Midbrain (tissue), 1 donor: ENCODE measurements at regions not wholly inside any gene's neighbourhood (a gene's known extent, or its start where the extent isn't known, plus 50 kb on each side); places are given as distances from the start of the nearest gene placed in this dataset.
"Not testable (repeated sequence)": the region's sequence is repeated elsewhere in the genome, so short reads cannot be mapped to it uniquely, and the experiment has no call there.

Experiments used
- DNase-seq: peaks from one replicate; lab custom pipeline; 2025; lab: John Stamatoyannopoulos, UW

GRCh38 chr12:66775871-66776270, 97.0 kb upstream of the GRIP1 start:
- no peak for DNase-seq

- no peak for DNase-seq
Measured at GRCh38 chr12:66776974-66777373, 98.1 kb upstream of the GRIP1 start.

DNA sequence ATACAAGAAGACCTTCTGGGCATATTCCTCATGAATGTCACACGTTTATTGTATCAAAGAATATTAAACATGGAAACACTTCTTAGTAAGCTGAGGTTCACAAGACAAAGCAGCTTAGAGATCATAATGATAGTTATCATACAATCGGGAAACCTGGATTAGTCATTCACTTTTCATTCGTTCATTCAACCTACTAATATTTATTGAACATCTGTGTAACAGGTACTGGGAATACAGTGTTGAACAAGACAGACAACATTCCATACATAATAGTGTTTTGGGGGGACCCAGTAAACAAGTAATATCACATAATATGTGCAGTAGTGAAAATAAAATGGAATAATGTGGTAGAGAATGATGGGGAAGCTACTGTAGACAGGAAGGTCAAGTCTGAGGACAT, 100.6 kb upstream of the GRIP1 start:
- no peak for DNase-seq

DNA sequence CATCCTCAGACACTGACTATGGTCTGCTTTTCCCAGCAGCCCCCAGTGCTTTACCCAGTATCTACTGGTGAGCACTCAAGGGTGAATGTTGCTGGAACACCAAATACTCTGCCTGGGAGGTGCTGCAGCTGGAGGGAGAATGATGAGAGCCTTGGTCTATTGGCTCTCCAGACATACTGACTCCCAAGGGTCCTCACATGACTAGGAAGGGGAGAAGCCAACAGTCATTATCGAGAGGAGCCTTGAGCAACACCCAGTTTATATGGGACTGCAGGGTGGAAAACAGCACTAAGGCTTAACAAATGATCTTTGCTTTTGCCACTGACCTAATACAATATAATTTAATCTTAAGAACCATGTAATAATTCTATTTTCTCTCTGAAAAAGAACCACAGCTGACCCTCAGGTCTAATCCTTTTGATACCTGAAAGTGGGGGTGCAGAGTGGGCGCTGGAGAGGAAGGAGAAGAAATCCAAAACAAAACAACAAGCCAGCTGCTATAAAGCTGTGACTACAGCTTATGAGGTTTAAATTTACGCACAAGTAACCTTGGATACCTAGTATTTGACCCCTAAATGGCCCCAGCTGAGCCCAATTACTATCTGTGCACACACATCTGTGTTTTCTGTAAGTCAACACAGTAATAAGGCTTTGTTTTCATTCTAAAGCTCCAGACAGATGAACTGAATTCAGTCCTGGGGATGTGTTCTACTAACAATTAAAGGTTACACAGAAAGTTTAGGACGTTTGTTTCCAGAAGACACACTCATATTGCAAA, 107.8 kb upstream of the GRIP1 start:
- DNase-seq = no peak

DNA sequence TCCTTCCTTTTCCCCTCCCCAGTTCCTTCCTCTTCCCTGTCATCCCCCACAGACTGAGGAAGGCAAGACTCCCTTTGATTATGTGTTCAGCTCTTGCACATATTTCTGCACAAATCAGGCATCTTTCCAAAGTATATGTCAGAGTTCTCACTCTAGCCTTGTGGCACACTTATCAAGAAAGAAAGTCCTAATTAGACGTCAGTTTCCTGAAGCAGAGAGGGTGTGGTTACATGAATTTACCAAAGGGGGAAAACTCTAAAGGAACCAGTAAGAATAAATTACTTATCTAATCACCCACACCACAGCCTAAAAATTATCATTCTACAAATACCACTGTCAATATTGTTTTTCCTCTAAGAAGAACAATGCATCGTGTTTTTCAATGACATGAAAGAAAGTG, 120.7 kb upstream of the GRIP1 start:
- DNase-seq = no peak

- DNase-seq = no peak
Measured at GRCh38 chr12:66800046-66800445, 121.2 kb upstream of the GRIP1 start.

- no peak for DNase-seq
Measured at GRCh38 chr12:66803930-66804329, 125.1 kb upstream of the GRIP1 start.

GRCh38 chr12:66804563-66804974, 125.7 kb upstream of the GRIP1 start:
- no peak for DNase-seq

DNA sequence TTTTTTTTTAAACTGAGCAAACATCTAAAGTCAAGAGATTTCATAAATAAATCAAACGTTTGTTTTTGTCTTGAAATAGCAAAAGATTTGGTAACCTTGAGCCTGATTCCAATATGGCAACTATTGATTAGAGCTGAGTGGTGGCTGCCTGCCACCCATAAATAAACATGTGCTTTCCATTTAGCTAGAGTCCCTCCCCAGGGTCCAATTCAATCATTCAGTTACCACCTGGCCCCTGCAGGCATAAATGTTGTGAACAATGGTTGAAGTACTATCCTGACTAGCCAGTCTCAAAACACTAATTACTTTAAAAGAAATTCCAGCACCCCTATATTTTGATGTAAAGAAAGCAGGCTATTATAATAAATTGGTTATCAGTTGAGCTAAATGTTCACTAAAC, 129.7 kb upstream of the GRIP1 start:
- DNase-seq = no peak

DNA sequence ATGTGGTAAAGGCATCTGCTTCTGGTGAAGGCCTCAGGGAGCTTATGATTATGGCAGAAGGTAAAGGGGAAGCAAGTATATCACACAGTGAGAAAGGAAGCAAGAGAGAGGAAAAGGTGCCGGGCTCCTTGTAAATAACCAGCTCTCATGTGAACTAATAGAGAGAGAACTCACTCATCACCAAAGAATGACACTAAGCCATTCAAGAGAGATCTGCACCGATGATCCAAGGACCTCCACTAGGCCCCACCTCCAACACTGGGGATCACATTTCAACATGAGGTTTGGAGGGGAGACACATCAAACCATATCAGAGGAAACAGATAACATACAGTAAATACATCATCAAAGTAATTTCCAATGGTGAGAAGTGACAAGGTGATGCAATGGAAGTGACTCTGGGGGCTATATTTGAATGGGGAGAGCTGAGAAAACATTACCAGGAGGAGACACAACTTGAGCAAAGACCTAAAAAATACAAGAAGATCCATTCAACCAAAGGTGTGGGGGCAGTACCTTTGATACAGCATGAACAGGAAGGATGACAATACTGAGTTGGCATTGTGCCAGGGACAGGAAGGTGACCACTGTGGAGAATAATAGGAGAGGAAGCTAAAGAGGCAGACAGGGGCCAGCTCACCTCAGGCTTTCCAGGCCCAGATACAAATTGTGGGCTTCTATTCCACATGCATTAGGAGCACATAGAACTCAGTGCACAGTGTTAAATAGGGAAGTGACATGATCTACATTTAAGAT, 134.4 kb upstream of the GRIP1 start:
- DNase-seq = no peak

- no peak for DNase-seq
Measured at GRCh38 chr12:66819587-66819986, 140.7 kb upstream of the GRIP1 start.

GRCh38 chr12:66822961-66823360, 144.1 kb upstream of the GRIP1 start:
- DNase-seq = no peak

DNA sequence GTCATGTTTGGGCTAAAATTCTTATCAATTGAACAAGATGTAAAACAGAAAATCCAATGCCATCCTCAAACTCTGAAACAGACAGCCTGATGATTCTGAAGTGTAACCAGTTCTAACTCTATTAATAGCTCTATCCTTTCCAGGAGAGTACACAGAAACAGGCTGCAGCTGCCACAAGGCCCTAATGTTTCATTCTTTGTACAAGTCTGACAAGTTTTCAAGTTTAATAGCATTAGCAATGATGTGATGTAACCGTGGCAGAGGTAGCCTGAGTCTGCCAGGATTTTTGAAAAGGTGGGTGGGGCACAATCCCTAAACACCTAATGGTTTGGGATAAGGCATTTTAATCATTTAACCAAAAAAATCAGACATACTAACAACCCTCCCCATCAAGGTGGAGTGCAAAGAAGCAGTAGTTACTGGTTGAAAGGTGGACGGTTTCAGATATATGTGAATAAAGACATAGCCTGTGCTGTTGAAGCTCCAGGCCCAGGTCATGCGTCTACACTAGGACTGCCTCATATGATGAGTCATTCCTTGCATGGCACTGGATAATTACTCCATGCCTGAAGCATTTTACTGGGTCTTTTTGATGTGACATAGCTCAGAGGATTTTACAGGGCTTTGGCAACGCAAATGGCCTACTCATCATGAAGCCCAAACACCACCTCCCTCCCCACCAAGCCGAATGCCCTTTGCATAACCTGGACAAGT, 145.1 kb upstream of the GRIP1 start:
- no peak for DNase-seq

DNA sequence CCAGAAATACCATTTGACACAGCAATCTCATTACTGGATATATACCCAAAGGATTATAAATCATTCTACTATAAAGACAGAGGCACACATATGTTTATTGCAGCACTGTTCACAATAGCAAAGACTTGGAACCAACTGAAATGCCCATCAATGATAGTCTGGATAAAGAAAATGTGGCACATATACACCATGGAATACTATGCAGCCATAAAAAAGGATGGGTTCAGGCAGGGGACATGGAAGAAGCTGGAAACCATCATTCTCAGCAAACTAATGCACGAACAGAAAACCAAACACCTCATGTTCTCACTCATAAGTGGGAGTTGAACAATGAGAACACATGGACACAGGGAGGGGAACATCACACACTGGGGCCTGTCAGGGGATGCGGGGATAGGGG, 147.0 kb upstream of the GRIP1 start:
- not testable (repeated sequence) for DNase-seq

GRCh38 chr12:66829660-66830325, 150.9 kb upstream of the GRIP1 start:
- no peak for DNase-seq

DNA sequence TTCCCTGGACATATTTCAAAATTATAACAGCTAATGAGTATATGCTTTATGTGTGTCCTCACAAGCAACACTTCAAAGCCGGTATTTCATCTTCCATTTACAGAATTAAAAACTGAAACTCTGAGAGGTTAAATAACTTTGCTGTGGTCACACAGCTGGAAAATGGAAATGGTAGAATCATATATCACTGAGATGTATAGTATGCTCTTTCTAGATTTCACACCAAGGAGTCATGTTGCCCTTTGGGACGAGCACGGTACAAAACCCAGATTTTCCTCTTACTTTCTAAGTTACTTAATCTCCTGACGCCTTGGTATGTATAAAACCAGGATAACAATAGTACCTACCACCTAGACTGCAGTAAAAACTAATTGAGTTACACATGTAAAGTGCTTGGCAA, 152.6 kb upstream of the GRIP1 start:
- no peak for DNase-seq

- DNase-seq = no peak
Measured at GRCh38 chr12:66832997-66833396, 154.1 kb upstream of the GRIP1 start.

DNA sequence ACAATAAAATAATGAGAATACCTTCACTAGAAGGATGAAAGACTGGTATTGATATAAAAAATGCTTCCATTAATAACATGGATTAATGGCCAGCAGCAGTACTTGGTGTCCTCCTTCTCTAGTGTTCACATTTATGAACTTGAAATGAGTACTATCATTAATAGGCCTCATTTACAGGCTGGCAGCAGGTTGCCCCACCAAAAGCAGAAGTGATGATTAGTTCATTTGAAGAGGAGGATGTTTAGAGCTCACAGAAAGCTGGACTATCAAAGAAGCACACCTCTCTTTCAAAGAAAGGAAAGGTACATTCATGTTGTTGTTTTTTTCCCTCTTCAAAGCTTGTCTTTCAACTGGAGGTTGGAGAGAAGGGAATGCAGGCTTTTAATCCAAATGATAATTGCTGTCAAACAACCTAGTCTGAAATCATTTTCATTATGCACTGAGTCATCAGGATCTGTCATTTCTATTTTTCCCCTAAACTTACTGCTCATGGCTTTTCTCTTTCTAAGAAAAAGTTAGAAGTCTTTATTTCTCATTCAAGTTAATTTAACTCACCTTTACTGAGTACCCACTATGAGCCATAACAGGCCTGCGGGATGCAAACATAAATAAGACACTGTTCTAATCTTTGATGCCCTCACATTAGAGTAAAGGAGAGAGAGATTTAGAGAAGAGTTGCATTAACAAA, 157.9 kb upstream of the GRIP1 start:
- no peak for DNase-seq

DNA sequence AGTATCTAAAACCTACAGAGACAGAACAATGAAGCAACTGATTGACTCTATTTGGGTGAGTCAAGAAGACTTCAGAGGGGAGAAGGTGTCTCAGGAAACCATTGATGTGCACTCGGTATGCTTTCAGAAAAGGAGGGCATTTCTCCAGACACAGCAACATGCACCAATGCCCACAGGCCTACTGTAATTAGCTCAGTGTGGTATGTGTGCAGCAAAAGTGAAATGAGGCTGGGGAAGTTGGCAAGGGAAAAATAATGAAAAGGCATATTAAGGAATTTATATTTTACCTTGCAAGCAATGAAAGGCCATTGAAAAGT, 158.4 kb upstream of the GRIP1 start:
- DNase-seq = no peak

DNA sequence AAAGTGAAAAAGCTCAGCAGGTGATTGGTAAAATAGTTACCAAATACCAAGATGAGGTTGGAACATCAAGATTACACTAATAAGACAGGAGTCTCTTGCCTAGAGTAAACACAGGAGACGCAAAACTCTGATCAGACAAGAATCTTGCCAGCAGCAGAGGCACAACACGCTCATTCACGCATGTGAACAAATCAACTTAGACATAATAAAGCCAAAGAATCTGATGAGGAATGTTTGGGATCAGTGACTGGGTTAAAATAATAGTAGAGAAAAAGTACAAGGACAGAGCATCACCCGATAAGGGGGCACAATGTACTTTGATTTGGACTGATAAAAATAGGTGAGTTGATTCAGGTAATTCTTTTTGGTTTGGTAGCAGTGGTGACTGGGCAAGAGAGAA, 159.5 kb upstream of the GRIP1 start:
- DNase-seq = no peak

GRCh38 chr12:66848967-66849366, 170.1 kb upstream of the GRIP1 start:
- DNase-seq = no peak

DNA sequence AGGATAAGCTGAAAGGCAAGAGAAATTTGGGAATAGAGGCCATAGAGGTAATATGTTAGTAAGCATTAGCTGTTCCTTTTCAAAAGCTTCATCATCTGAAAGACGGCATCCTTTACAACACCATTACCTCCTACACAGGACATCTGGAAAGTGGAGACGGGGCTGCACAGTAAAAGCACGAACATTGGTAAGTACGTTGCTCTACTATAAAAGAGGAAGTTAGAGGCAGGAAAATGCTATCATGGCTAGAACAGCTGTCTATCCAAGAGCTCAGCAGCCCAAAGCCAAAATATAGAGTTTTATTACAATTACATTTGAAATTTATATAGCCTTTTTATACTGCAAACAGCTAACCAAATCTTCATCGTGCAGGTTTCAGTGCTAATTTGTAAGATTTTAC, 172.3 kb upstream of the GRIP1 start:
- DNase-seq = no peak
